Activated B cell treated with CpG ODN at 0.5 μM for 24 hours (primary cell): ENCODE measurements at regions not wholly inside any gene's neighbourhood (a gene's known extent, or its start where the extent isn't known, plus 50 kb on each side); places are given as distances from the start of the nearest gene placed in this dataset.

Experiments used
- ATAC-seq: fragments of 200-7000 bp; cut with Tn5 transposase; one replicate; pipeline ENCODE4 v1.10.0; 2021; ENCODE audit warnings: low read depth, mild to moderate bottlenecking, moderate library complexity
- CTCF ChIA-PET: fragments of 350-600 bp; sonication (Branson Sonifier 250); formaldehyde crosslinking; loops from one replicate; lab custom pipeline; 2021; ENCODE audit warnings: antibody characterized with exemption; lab: Charles Lee
- POLR2A ChIA-PET: fragments of 350-600 bp; sonication (Branson Sonifier 250); formaldehyde crosslinking; loops from one replicate; lab custom pipeline; 2021; ENCODE audit warnings: antibody characterized with exemption; lab: Charles Lee
- DNase-seq: peaks from one replicate; pipeline ENCODE4 v3.0.0; 2022
- H3K27ac Mint-ChIP-seq: one replicate; pipeline ENCODE4 v1.8.0; 2020; ENCODE audit warnings: mixed read lengths
- H3K27me3 Mint-ChIP-seq: one replicate; pipeline ENCODE4 v1.8.0; 2021; ENCODE audit warnings: mixed read lengths
- H3K36me3 Mint-ChIP-seq: one replicate; pipeline ENCODE4 v1.8.0; 2021; ENCODE audit warnings: low read depth, mixed read lengths
- H3K4me1 Mint-ChIP-seq: one replicate; pipeline ENCODE4 v1.8.0; 2021; ENCODE audit warnings: mixed read lengths
- H3K4me3 Mint-ChIP-seq: one replicate; pipeline ENCODE4 v1.8.0; 2020; ENCODE audit warnings: mild to moderate bottlenecking, mixed read lengths
- H3K9me3 Mint-ChIP-seq: one replicate; pipeline ENCODE4 v1.8.0; 2020; ENCODE audit warnings: mixed read lengths
- CTCF ChIP-seq: fragments of 200-600 bp; IDR thresholded peaks from one replicate; pipeline ENCODE4 v1.8.0; 2022; ENCODE audit warnings: antibody characterized with exemption, mild to moderate bottlenecking
- intact Hi-C: fragments of 100-400 bp; cut with micrococcal nuclease; formaldehyde crosslinking; loops from one replicate; pipeline ENCODE4 v1.15.1; 2024

- POLR2A ChIA-PET = interaction anchor here (0.6 kb wide), 1 partner anchor 303 kb away, joined by 3 read pairs; no protein-coding TSS in a partner anchor
- CTCF ChIA-PET = no interaction called here
- peaks cover 11% of the 10 kb centered on the region for H3K27me3 Mint-ChIP-seq
Measured at GRCh38 chr16:22633799-22634198, 123.1 kb downstream of the NPIPB5 start.

GRCh38 chr16:22634954-22635353 lies 124.3 kb downstream of the NPIPB5 start:
- no peaks in the 10 kb centered on the region for H3K9me3 Mint-ChIP-seq
- no peaks in the 10 kb centered on the region for H3K36me3 Mint-ChIP-seq
- CTCF ChIA-PET = interaction anchor here (1.2 kb wide), 1 partner anchor 13 kb away, joined by 3 read pairs; no protein-coding TSS in a partner anchor
- intact Hi-C loops = no loop called here
- H3K4me3 Mint-ChIP-seq = no peak overlapping the region
- DNase-seq (no peak), ATAC-seq (no peak)
- POLR2A ChIA-PET = no interaction called here
- H3K4me1 Mint-ChIP-seq = no peaks in the 10 kb centered on the region
- peaks cover 11% of the 10 kb centered on the region for H3K27me3 Mint-ChIP-seq
- TF ChIP-seq CTCF = no peak
- H3K27ac Mint-ChIP-seq = no peak overlapping the region

More at GRCh38 chr16:22633799-22634198, 123.1 kb downstream of the NPIPB5 start:
- DNase-seq = no peak
- intact Hi-C loops = no loop called here
- Mint-ChIP-seq H3K4me3 (no peak overlapping the region), H3K9me3 (no peaks in the 10 kb centered on the region), H3K27ac (no peak overlapping the region), H3K36me3 (no peaks in the 10 kb centered on the region), H3K4me1 (no peaks in the 10 kb centered on the region)
- no peak for TF ChIP-seq CTCF
- no peak for ATAC-seq

GRCh38 chr16:22635357-22635761 lies 124.7 kb downstream of the NPIPB5 start:
- no peak for TF ChIP-seq CTCF
- CTCF ChIA-PET = interaction anchor here (1.2 kb wide), 1 partner anchor 13 kb away, joined by 3 read pairs; no protein-coding TSS in a partner anchor
- H3K4me1 Mint-ChIP-seq = no peaks in the 10 kb centered on the region
- DNase-seq (no peak), ATAC-seq (no peak)
- peaks cover 11% of the 10 kb centered on the region for H3K27me3 Mint-ChIP-seq
- intact Hi-C loops = no loop called here
- no peaks in the 10 kb centered on the region for H3K9me3 Mint-ChIP-seq
- H3K4me3 Mint-ChIP-seq = no peak overlapping the region
- H3K36me3 Mint-ChIP-seq = no peaks in the 10 kb centered on the region
- no peak overlapping the region for H3K27ac Mint-ChIP-seq
- POLR2A ChIA-PET = no interaction called here

- ChIA-PET POLR2A (no interaction called here), CTCF (no interaction called here)
- Mint-ChIP-seq H3K9me3 (no peaks in the 10 kb centered on the region), H3K4me3 (no peak overlapping the region), H3K27me3 (peaks cover 11% of the 10 kb centered on the region), H3K27ac (no peak overlapping the region), H3K4me1 (no peaks in the 10 kb centered on the region), H3K36me3 (no peaks in the 10 kb centered on the region)
- no peak for TF ChIP-seq CTCF
- DNase-seq (no peak), ATAC-seq (no peak)
- intact Hi-C loops = no loop called here
Measured at GRCh38 chr16:22635801-22636200, 125.1 kb downstream of the NPIPB5 start.

- CTCF ChIA-PET = interaction anchor here (0.6 kb wide), 1 partner anchor 1322 kb away, joined by 3 read pairs; no protein-coding TSS in a partner anchor
- Mint-ChIP-seq H3K9me3 (no peaks in the 10 kb centered on the region), H3K27me3 (peaks cover 9% of the 10 kb centered on the region), H3K36me3 (no peaks in the 10 kb centered on the region), H3K27ac (no peak overlapping the region), H3K4me1 (no peaks in the 10 kb centered on the region), H3K4me3 (no peak overlapping the region)
- TF ChIP-seq CTCF = no peak
- ATAC-seq (no peak), DNase-seq (no peak)
- POLR2A ChIA-PET = no interaction called here
- intact Hi-C loops = no loop called here
Measured at GRCh38 chr16:22638393-22639206, 127.9 kb downstream of the NPIPB5 start.
